B cell (primary cell): ENCODE measurements at regions not wholly inside any gene's neighbourhood (a gene's known extent, or its start where the extent isn't known, plus 50 kb on each side); places are given as distances from the start of the nearest gene placed in this dataset.

ENCODE experiments used
- EZH2 ChIP-seq: IDR thresholded peaks from 2 replicates; pipeline ENCODE4 v1.6.1; 2012; ENCODE audit warnings: borderline replicate concordance, low read depth, mild to moderate bottlenecking, moderate library complexity, low read length; ENCODE audit not compliant: insufficient read depth, poor library complexity, severe bottlenecking
- TF ChIP-seq, protein P1 (sequence below): fragments of 200-600 bp; IDR thresholded peaks from one replicate; pipeline ENCODE4 v1.8.0; 2022; ENCODE audit warnings: antibody characterized with exemption, mild to moderate bottlenecking

DNA sequence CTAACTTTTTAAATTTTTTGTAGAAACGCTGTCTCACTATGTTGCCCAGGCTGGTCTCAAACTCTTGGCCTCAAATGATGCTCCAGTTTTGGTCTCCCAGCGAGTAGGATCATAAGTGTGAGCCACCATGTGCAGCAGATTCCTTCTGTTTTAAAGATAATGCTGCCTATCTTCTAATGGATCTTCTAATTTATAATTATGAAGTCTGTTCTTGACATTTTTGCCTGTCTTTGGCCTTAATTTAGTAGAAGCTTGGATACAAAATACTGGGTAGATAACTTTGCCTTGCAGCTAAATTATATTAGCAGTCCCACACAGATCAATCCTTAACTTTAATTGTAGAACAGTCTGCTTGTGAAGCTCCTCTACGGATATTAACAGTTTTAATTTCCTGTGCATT, 566.6 kb upstream of the CDH8 start:
- TF ChIP-seq, protein P1, sequence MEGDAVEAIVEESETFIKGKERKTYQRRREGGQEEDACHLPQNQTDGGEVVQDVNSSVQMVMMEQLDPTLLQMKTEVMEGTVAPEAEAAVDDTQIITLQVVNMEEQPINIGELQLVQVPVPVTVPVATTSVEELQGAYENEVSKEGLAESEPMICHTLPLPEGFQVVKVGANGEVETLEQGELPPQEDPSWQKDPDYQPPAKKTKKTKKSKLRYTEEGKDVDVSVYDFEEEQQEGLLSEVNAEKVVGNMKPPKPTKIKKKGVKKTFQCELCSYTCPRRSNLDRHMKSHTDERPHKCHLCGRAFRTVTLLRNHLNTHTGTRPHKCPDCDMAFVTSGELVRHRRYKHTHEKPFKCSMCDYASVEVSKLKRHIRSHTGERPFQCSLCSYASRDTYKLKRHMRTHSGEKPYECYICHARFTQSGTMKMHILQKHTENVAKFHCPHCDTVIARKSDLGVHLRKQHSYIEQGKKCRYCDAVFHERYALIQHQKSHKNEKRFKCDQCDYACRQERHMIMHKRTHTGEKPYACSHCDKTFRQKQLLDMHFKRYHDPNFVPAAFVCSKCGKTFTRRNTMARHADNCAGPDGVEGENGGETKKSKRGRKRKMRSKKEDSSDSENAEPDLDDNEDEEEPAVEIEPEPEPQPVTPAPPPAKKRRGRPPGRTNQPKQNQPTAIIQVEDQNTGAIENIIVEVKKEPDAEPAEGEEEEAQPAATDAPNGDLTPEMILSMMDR = no peak
- TF ChIP-seq EZH2 = no peak
